ENCODE measurements at regions not wholly inside any gene's neighbourhood (a gene's known extent, or its start where the extent isn't known, plus 50 kb on each side); places are given as distances from the start of the nearest gene placed in this dataset.

- DNase-seq = no peak
Measured at GRCh38 chr4:84100071-84100470, 399.0 kb downstream of the NKX6-1 start.

GRCh38 chr4:84099599-84099998 lies 399.5 kb downstream of the NKX6-1 start:
- no peak for DNase-seq

GRCh38 chr4:84091266-84091665 lies 407.8 kb downstream of the NKX6-1 start:
- no peak for DNase-seq

GRCh38 chr4:84089652-84090437 lies 409.2 kb downstream of the NKX6-1 start:
- no peak for DNase-seq

DNA sequence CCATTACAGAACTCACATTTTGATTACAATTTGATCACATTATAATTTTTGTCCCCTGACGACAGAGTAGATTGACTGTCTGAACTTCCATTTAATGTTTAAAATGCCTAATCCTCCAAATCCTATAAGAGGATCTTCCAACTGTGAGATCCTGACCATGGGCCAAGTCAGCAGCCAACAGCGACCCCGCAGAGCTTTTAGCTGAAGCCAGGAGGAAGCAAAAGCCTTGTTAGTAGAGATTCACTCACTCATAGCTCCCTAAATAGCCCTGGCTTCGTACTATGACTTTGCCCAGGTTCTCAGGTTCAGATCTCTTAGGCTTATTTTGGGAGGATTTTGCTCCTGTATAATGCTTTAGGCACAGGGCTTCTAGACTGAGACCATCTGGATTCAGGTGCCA lies 413.1 kb downstream of the NKX6-1 start:
- DNase-seq = no peak

- no peak for DNase-seq
Measured at GRCh38 chr4:84070289-84070688, 428.8 kb downstream of the NKX6-1 start.

- DNase-seq = no peak
Measured at GRCh38 chr4:84063619-84064018, 435.5 kb downstream of the NKX6-1 start.

- no peak for DNase-seq
Measured at GRCh38 chr4:84058201-84058600, 440.9 kb downstream of the NKX6-1 start.

- DNase-seq = no peak
Measured at GRCh38 chr4:84051639-84052038, 447.5 kb downstream of the NKX6-1 start.

GRCh38 chr4:84051089-84051488 lies 448.0 kb downstream of the NKX6-1 start:
- DNase-seq = no peak

GRCh38 chr4:84050015-84050414 lies 449.1 kb downstream of the NKX6-1 start:
- DNase-seq = no peak

DNA sequence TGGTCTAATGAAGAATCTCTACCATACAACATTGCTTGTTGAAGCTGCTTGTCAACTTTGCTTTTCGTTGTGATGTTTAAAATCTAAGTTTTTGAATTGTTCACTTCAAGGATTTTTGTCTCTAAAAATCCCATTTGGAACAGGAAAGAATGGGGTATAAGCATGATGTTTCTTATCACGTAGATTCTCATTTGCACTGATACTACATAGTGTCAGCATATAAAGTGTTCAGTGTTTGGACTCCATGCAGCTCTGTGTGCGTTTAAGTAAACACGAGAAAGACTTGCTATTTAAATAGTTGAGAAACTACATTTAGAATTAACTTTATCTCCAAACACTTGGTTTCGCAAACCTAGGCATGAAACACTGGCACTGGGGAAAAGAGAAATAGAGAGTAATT lies 452.5 kb downstream of the NKX6-1 start:
- no peak for DNase-seq

GRCh38 chr4:84041426-84041825 lies 457.7 kb downstream of the NKX6-1 start:
- DNase-seq = no peak

- no peak for DNase-seq
Measured at GRCh38 chr4:84035568-84035967, 463.5 kb downstream of the NKX6-1 start.

GRCh38 chr4:84032372-84032771 lies 466.7 kb downstream of the NKX6-1 start:
- no peak for DNase-seq

DNA sequence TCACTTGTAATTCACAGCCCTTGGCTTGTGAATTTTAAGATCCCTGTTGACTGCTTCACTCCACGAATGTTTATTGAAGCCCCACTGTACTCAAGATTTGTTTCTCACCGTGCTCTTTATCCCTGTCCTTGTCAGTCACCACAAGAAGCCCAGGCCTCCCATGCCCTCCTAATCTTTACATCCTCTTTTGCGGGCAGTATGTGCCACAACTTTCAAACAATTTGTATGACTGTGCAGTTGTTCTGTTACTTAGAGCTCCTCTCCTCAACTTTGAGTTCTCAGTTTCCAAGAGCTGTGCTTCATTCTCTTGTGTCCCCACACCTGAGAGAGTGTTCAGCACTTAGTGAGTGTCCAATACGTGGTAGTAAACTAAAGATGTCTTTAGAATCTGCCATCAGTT lies 467.7 kb downstream of the NKX6-1 start:
- DNase-seq = no peak

GRCh38 chr4:84028340-84028739 lies 470.8 kb downstream of the NKX6-1 start:
- no peak for DNase-seq

GRCh38 chr4:84024405-84024804 lies 474.7 kb downstream of the NKX6-1 start:
- no peak for DNase-seq

- no peak for DNase-seq
Measured at GRCh38 chr4:84022564-84022963, 476.5 kb downstream of the NKX6-1 start.

DNA sequence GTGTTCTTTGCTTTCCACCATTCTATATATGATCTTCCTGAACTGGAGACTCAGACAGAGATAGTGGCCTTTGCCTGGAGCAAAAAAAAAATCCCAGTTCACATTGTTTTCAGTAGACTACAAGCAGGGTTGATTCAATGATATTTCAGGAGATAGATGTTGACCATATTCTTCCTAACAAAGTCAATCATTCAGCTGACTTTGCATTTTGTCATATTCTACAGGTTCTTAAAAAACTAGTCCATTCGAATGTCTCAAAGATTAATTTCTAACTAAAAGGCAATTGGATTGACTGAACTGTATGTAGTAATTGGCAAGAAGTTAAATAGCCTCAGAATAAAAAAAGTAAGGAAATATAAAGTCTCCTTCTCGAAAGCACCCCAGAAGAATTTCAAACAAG lies 479.5 kb downstream of the NKX6-1 start:
- DNase-seq = no peak

DNA sequence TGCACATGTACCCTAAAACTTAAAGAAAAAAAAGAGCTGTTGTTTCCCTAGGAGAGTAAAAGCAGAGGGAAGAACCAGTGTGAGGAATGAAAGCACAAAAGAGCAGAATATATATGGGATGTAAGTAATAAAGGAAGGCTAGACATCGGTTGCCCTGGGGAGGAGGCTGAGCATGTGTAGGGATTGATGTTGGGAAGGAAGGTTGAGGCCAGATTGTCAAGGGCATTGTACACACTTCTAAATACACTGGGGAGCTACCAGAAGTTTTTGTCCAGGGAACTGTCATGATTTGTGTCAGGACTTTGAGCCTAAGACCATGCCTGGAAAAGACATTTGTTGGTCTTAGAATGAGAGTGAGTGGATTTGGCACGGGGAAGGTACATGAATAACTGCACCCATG lies 467.1 kb downstream of the GPAT3 start:
- DNase-seq = no peak

DNA sequence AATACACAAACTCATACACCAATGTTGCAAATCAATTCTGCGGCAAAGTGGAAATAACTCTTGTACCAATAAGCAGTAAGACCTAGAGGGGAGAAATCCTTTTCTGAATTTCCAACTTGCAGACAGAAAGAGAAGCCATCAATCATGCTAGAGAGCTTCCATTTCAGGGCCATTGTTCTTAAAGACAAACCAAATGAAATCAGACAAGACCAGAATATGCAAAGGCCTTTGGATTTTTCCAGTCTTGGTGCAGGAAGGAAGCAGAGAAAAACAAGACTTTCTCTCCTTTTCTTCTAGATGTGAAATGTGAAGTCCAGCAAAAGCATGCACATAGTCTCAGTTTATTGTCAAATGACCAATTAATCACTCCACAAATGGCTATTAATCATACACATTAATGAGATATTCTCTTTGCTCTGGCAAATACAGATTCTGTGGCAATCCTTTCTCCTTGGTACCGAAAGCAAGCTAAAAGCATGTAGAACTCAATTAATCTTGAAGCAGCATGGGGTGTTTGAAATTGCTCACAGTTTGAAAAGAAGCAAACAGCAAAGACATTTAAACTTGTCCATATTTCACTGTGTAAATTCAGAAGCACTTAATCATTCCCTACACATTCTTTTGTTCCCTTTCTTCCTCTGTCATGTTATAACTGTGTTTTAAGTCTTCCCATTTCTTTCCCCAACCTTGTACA lies 466.1 kb downstream of the GPAT3 start:
- no peak for DNase-seq

DNA sequence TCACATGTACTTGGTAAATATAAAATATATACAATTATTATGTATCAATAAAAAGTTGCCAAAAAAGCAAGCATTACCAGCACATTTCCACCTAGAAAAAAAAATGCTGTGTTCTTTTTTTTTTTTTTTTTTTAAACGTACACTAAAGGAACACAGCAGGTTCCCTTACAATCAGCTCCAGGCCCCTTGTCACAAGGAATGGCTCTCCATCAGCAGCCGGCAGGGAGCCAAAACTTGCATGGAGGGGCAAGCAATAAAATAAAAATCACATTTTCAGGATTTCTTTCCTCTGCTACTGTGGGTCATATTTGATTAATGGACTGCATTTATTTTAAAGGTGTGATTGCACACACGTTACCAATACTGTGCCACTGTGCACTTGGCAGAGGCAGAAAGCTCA lies 460.3 kb downstream of the GPAT3 start:
- no peak for DNase-seq

GRCh38 chr4:83993774-83994173 lies 457.9 kb downstream of the GPAT3 start:
- DNase-seq = no peak

DNA sequence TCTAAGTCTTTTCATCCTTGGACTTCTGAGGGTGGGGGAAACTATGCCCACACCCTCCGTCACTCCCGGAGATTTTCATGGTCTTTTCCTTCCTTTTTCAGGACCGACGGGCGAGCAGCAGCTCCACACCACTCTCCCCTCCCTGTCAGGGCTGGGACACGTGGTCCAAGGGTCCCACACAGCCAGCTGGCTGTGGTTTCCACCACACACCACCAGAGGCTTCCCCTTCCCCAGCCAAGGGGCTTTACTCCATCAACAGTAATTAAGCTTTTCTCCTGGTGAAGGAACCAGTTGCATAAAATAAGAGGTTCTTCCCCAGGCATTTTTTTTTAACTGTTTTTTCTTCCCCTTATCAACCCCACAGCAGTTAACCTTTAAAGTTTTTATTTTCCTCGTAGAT lies 453.9 kb downstream of the GPAT3 start:
- no peak for DNase-seq
